ENCODE measurements at regions not wholly inside any gene's neighbourhood (a gene's known extent, or its start where the extent isn't known, plus 50 kb on each side); places are given as distances from the start of the nearest gene placed in this dataset.

DNA sequence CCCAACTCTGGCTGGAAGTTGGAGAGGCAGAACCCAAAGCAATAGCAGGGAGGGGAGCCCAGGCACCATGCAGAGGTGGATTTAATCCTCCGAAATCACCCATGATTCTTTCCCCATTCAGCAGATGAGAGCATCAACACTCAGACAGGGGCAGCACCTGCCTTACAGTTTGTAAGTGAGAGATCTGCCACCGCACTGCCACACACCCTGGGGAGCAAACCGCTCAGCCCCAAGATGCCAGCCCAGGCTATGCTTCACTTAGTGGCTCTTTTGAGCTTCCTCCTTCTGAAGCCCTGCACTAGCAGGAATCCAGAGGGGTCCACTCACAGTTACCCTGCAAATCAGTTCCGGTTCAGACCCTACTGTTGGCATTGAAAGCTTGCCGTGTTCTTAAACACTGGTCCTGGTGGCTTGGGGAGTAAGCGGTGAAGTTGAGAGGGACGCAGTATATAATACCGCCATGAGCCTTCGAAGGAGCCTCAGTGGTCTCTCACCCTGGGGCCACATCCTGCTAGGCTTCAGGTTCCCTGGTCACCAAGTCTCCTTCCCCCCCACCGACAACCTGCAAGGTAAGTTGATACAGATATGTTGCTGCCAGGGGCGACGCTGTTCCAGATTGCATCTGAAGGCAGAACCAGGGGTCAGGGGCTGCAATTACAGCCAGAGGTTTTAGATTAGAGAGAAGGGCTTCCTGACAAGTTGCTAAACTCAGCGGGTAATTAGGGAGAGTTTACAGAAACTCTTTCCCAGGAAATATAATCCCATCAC, 72.0 kb upstream of the CCND2 start:
- Histone ChIP-seq H3K36me3 (no peaks in the 10 kb centered on the region), H3K27me3 (no peaks in the 10 kb centered on the region), H3K4me1 (no peaks in the 10 kb centered on the region), H3K9me3 (no peaks in the 10 kb centered on the region), H3K4me3 (no peak overlapping the region), H3K27ac (no peak overlapping the region)
- TF ChIP-seq, protein P1, sequence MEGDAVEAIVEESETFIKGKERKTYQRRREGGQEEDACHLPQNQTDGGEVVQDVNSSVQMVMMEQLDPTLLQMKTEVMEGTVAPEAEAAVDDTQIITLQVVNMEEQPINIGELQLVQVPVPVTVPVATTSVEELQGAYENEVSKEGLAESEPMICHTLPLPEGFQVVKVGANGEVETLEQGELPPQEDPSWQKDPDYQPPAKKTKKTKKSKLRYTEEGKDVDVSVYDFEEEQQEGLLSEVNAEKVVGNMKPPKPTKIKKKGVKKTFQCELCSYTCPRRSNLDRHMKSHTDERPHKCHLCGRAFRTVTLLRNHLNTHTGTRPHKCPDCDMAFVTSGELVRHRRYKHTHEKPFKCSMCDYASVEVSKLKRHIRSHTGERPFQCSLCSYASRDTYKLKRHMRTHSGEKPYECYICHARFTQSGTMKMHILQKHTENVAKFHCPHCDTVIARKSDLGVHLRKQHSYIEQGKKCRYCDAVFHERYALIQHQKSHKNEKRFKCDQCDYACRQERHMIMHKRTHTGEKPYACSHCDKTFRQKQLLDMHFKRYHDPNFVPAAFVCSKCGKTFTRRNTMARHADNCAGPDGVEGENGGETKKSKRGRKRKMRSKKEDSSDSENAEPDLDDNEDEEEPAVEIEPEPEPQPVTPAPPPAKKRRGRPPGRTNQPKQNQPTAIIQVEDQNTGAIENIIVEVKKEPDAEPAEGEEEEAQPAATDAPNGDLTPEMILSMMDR (IDR thresholded peaks at IDR 0.05), result no peak
- DNase-seq (ENCODE audit: low spot score in 2 of 2), result no peak
- intact Hi-C loops (cut with DNase I), result no loop called here

GRCh38 chr12:4197922-4198763, 75.4 kb upstream of the CCND2 start:
- DNase-seq (ENCODE audit: low spot score in 2 of 2), result no peak
- Histone ChIP-seq H3K9me3 (no peaks in the 10 kb centered on the region), H3K4me1 (no peaks in the 10 kb centered on the region), H3K4me3 (no peak overlapping the region), H3K36me3 (no peaks in the 10 kb centered on the region), H3K27ac (no peak overlapping the region), H3K27me3 (no peaks in the 10 kb centered on the region)
- TF ChIP-seq, protein P1 (IDR thresholded peaks at IDR 0.05), result no peak
- intact Hi-C loops (cut with DNase I), result no loop called here

GRCh38 chr12:4196805-4197420, 76.6 kb upstream of the CCND2 start:
- DNase-seq (ENCODE audit: low spot score in 2 of 2), result no peak
- no peaks in the 10 kb centered on the region for H3K9me3 ChIP-seq
- no peak overlapping the region for H3K4me3 ChIP-seq
- intact Hi-C loops (cut with DNase I), result no loop called here
- H3K27me3 ChIP-seq, result no peaks in the 10 kb centered on the region
- H3K27ac ChIP-seq, result no peak overlapping the region
- H3K4me1 ChIP-seq, result no peaks in the 10 kb centered on the region
- TF ChIP-seq, protein P1 (IDR thresholded peaks at IDR 0.05), result no peak
- no peaks in the 10 kb centered on the region for H3K36me3 ChIP-seq

DNA sequence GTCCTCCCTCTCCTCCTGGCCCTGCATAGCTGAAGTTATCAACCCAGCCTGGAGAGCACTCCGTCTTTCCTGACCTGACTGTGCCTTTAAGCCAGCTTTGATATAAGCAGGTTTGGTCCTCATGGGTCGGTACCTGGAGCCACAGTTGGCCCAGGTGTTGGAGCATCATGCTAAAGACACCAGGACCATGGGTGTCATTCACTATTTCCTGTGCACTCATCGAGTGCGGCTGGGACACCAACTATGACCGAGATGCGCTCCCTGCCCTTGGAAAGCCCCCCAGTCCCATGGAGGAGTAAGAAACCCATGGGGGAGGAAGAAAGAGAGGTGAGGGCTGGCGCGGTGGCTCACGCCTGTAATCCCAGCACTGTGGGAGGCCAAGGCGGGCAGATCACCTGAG, 78.9 kb upstream of the CCND2 start:
- intact Hi-C loops (cut with DNase I), result no loop called here
- Histone ChIP-seq H3K27me3 (no peaks in the 10 kb centered on the region), H3K4me3 (no peak overlapping the region), H3K36me3 (no peaks in the 10 kb centered on the region), H3K9me3 (no peaks in the 10 kb centered on the region), H3K4me1 (no peaks in the 10 kb centered on the region), H3K27ac (no peak overlapping the region)
- TF ChIP-seq, protein P1 (IDR thresholded peaks at IDR 0.05), result no peak
- no peak for DNase-seq (ENCODE audit: low spot score in 2 of 2)

GRCh38 chr12:4193821-4194220, 79.7 kb upstream of the CCND2 start:
- H3K4me1 ChIP-seq, result no peaks in the 10 kb centered on the region
- no peaks in the 10 kb centered on the region for H3K9me3 ChIP-seq
- no peaks in the 10 kb centered on the region for H3K36me3 ChIP-seq
- no peak overlapping the region for H3K27ac ChIP-seq
- no peak overlapping the region for H3K4me3 ChIP-seq
- TF ChIP-seq, protein P1 (IDR thresholded peaks at IDR 0.05), result no peak
- no peak for DNase-seq (ENCODE audit: low spot score in 2 of 2)
- no peaks in the 10 kb centered on the region for H3K27me3 ChIP-seq
- intact Hi-C loops (cut with DNase I), result no loop called here

All from ascending aorta (tissue), 2 donors.